GM12891 (cell line): ENCODE measurements at regions not wholly inside any gene's neighbourhood (a gene's known extent, or its start where the extent isn't known, plus 50 kb on each side); places are given as distances from the start of the nearest gene placed in this dataset.

Source experiments
- POLR2A ChIP-seq: IDR thresholded peaks from 2 replicates; pipeline ENCODE4 v1.6.1; 2011; ENCODE audit warnings: low read depth, low read length, control low read depth
- POLR2AphosphoS5 ChIP-seq: IDR thresholded peaks from 2 replicates; pipeline ENCODE4 v1.6.1; 2011; ENCODE audit warnings: low read depth, low read length, control low read depth
- SPI1 ChIP-seq: IDR thresholded peaks from 2 replicates; pipeline ENCODE4 v1.6.1; 2011; ENCODE audit warnings: low read depth, low read length, control low read depth

DNA sequence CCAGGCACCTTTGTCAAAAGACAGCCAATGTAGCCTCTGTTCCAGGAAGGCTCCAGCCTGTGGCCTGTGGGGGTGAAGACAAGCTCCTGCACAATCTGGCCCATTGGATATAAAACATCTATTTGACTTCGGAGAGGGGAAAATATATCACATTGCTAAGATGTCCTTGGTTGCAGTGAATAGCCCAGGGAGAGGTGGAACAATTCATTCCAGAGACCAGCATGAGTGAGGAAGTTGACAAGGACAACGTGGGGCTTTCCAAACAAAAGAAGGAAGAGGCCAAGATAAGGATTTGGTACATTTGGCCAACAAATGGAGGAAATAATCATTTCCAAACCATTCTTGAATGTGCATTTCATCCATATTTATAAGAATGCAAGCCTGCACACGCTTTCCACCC is 187.0 kb downstream of the ETS2 start:
- TF ChIP-seq POLR2A (no peak), SPI1 (no peak), POLR2AphosphoS5 (no peak)
